Left renal pelvis (tissue), 4 donors: ENCODE measurements at regions not wholly inside any gene's neighbourhood (a gene's known extent, or its start where the extent isn't known, plus 50 kb on each side); places are given as distances from the start of the nearest gene placed in this dataset.

Experiments
- DNase-seq, 4 donors: peaks; one replicate each; pipeline ENCODE4 v3.0.0-alpha.2; 2013; ENCODE audit warnings: low read depth in 4 of 4, low spot score in 3 of 4

GRCh38 chr9:86893811-86894490, 53.4 kb downstream of the GAS1 start:
- no peak for DNase-seq

- DNase-seq: no peak
Observed at GRCh38 chr9:86892576-86892975, 54.7 kb downstream of the GAS1 start.

GRCh38 chr9:86891886-86892437, 55.3 kb downstream of the GAS1 start:
- DNase-seq: no peak

- DNase-seq: no peak
Observed at GRCh38 chr9:86891091-86891490, 56.2 kb downstream of the GAS1 start.

GRCh38 chr9:86885232-86885631, 62.1 kb downstream of the GAS1 start:
- DNase-seq: no peak

- DNase-seq: no peak
Observed at GRCh38 chr9:86876621-86877196, 70.6 kb downstream of the GAS1 start.

- no peak for DNase-seq
Observed at GRCh38 chr9:86868616-86869015, 78.7 kb downstream of the GAS1 start.

- no peak for DNase-seq
Observed at GRCh38 chr9:86867804-86868313, 79.4 kb downstream of the GAS1 start.

GRCh38 chr9:86865952-86866351, 81.4 kb downstream of the GAS1 start:
- no peak for DNase-seq

- no peak for DNase-seq
Observed at GRCh38 chr9:86860006-86860405, 87.3 kb downstream of the GAS1 start.

- no peak for DNase-seq
Observed at GRCh38 chr9:86859056-86859455, 88.2 kb downstream of the GAS1 start.

- no peak for DNase-seq
Observed at GRCh38 chr9:86858009-86858408, 89.3 kb downstream of the GAS1 start.

GRCh38 chr9:86856259-86856658, 91.0 kb downstream of the GAS1 start:
- no peak for DNase-seq

- DNase-seq: peak; percentile 80 to 92 (median 84)
Observed at GRCh38 chr9:86854898-86855523, 92.3 kb downstream of the GAS1 start.

- no peak for DNase-seq
Observed at GRCh38 chr9:86846656-86847055, 100.7 kb downstream of the GAS1 start.

GRCh38 chr9:86843206-86843605, 104.1 kb downstream of the GAS1 start:
- peak in 1 of 4 donors; percentile 46 for DNase-seq

- no peak for DNase-seq
Observed at GRCh38 chr9:86842573-86842972, 104.7 kb downstream of the GAS1 start.

GRCh38 chr9:86839522-86839921, 107.8 kb downstream of the GAS1 start:
- no peak for DNase-seq

- no peak for DNase-seq
Observed at GRCh38 chr9:86838519-86839497, 108.5 kb downstream of the GAS1 start.

- DNase-seq: no peak
Observed at GRCh38 chr9:86837345-86837744, 110.0 kb downstream of the GAS1 start.
